ENCODE measurements at regions not wholly inside any gene's neighbourhood (a gene's known extent, or its start where the extent isn't known, plus 50 kb on each side); places are given as distances from the start of the nearest gene placed in this dataset.

DNA sequence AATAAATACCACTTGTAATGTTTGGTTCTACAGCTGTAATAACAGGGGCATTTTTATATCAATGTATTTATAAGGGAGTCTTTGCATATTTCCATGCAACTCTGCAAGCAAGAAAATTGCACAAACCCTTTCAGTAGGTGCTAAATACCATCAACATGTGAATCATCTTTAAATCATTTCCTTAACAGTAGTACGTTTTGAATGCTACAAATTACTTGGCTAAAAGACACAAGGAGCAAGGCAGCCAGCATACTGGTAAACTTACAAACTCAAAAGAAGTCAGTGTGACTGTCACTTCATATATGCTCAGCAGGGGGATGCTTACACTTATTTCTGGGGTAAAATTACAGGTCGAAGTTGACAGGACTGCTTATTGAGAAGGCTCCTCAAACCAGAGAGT lies 402.4 kb downstream of the EFNB2 start:
- Histone ChIP-seq H3K36me3 (ENCODE audit: insufficient read depth, low read length) (no peaks in the 10 kb centered on the region), H3K9me3 (ENCODE audit: low read length) (no peaks in the 10 kb centered on the region), H2AFZ (ENCODE audit: low read length) (no peak overlapping the region), H3K27ac (ENCODE audit: low read depth, low read length, poor library complexity, severe bottlenecking) (no peak overlapping the region), H3K79me2 (ENCODE audit: insufficient read depth, low read depth, low read length) (no peaks in the 10 kb centered on the region), H3K9me2 (ENCODE audit: insufficient read depth, low read length) (no peaks in the 10 kb centered on the region), H3K4me1 (ENCODE audit: insufficient read depth, low read length, poor library complexity, severe bottlenecking) (no peaks in the 10 kb centered on the region), H3K4me2 (ENCODE audit: low read length) (no peak overlapping the region), H4K20me1 (ENCODE audit: insufficient read depth, low read length) (no peaks in the 10 kb centered on the region), H3K4me3 (ENCODE audit: low read depth, low read length, poor library complexity, severe bottlenecking) (no peak overlapping the region)
- ChIA-PET POLR2A (no interaction called here), CTCF (ENCODE audit: unreplicated experiment) (no interaction called here)
- no TSS peak for BruUV-seq (replicated peaks)
- intact Hi-C loops (cut with micrococcal nuclease; ENCODE audit: unreplicated experiment): no loop called here
- DNase-seq (ENCODE audit: low spot score): no peak
- TF ChIP-seq EZH2phosphoT487 (IDR thresholded peaks at IDR 0.05; ENCODE audit: borderline replicate concordance, low read depth, low read length): no peak
- TF ChIP-seq, protein P1, sequence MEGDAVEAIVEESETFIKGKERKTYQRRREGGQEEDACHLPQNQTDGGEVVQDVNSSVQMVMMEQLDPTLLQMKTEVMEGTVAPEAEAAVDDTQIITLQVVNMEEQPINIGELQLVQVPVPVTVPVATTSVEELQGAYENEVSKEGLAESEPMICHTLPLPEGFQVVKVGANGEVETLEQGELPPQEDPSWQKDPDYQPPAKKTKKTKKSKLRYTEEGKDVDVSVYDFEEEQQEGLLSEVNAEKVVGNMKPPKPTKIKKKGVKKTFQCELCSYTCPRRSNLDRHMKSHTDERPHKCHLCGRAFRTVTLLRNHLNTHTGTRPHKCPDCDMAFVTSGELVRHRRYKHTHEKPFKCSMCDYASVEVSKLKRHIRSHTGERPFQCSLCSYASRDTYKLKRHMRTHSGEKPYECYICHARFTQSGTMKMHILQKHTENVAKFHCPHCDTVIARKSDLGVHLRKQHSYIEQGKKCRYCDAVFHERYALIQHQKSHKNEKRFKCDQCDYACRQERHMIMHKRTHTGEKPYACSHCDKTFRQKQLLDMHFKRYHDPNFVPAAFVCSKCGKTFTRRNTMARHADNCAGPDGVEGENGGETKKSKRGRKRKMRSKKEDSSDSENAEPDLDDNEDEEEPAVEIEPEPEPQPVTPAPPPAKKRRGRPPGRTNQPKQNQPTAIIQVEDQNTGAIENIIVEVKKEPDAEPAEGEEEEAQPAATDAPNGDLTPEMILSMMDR (conservative IDR thresholded peaks at IDR 0.05; ENCODE audit: low read length): no peak

DNA sequence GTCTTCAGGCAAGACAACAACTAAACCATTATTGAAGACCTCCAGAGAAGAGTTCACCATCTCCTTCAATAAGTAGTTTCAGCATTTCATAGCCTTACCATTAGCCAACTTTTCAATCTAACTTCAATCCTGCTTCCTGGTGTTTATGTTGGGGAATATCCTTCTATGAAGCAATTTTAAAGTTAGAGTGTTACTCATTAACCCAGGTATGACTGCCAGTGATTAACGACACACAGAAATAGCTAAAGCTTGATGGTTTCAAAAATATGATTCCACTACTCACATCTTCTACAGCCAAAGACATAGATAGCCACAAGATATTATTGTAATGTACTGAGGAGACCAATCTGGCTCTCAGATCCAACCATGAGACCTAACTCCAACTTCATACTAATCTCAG lies 403.2 kb downstream of the EFNB2 start:
- no peaks in the 10 kb centered on the region for H3K4me1 ChIP-seq (ENCODE audit: insufficient read depth, low read length, poor library complexity, severe bottlenecking)
- intact Hi-C loops (cut with micrococcal nuclease; ENCODE audit: unreplicated experiment): no loop called here
- H3K27ac ChIP-seq (ENCODE audit: low read depth, low read length, poor library complexity, severe bottlenecking): no peak overlapping the region
- H3K9me3 ChIP-seq (ENCODE audit: low read length): no peaks in the 10 kb centered on the region
- no peak for DNase-seq (ENCODE audit: low spot score)
- POLR2A ChIA-PET: interaction anchor here (0.6 kb wide), 1 partner anchor 174 kb away, joined by 3 read pairs; no protein-coding TSS in a partner anchor
- no peak overlapping the region for H3K4me3 ChIP-seq (ENCODE audit: low read depth, low read length, poor library complexity, severe bottlenecking)
- no peaks in the 10 kb centered on the region for H3K79me2 ChIP-seq (ENCODE audit: insufficient read depth, low read depth, low read length)
- H3K9me2 ChIP-seq (ENCODE audit: insufficient read depth, low read length): no peaks in the 10 kb centered on the region
- CTCF ChIA-PET (ENCODE audit: unreplicated experiment): no interaction called here
- H4K20me1 ChIP-seq (ENCODE audit: insufficient read depth, low read length): no peaks in the 10 kb centered on the region
- no peaks in the 10 kb centered on the region for H3K36me3 ChIP-seq (ENCODE audit: insufficient read depth, low read length)
- H3K4me2 ChIP-seq (ENCODE audit: low read length): no peak overlapping the region
- no peak overlapping the region for H2AFZ ChIP-seq (ENCODE audit: low read length)
- no TSS peak for BruUV-seq (replicated peaks)
- no peak for TF ChIP-seq EZH2phosphoT487 (IDR thresholded peaks at IDR 0.05; ENCODE audit: borderline replicate concordance, low read depth, low read length)
- TF ChIP-seq, protein P1 (conservative IDR thresholded peaks at IDR 0.05; ENCODE audit: low read length): no peak

DNA sequence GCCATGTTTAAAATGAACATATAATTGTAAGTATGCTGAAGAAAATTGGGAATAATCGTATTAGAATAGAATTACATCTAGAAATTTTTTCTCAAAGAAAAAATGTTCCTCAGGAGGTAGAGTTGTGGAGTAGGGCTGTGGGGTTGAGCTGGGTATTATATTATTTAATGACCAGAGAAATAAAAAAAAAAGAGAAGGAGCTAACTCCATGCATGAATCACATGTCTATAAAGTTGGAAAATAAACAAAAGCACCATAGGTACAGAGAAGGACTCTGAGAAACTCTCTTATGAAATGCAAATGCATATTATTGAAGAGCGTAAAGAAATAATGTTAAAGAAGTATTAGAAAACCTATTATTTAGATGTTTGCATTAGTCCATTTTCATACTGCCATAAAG lies 405.5 kb downstream of the EFNB2 start:
- Histone ChIP-seq H3K9me3 (ENCODE audit: low read length) (no peaks in the 10 kb centered on the region), H3K4me3 (ENCODE audit: low read depth, low read length, poor library complexity, severe bottlenecking) (no peak overlapping the region), H3K4me2 (ENCODE audit: low read length) (no peak overlapping the region), H2AFZ (ENCODE audit: low read length) (no peak overlapping the region), H3K79me2 (ENCODE audit: insufficient read depth, low read depth, low read length) (no peaks in the 10 kb centered on the region), H3K36me3 (ENCODE audit: insufficient read depth, low read length) (no peaks in the 10 kb centered on the region), H3K4me1 (ENCODE audit: insufficient read depth, low read length, poor library complexity, severe bottlenecking) (no peaks in the 10 kb centered on the region), H3K27ac (ENCODE audit: low read depth, low read length, poor library complexity, severe bottlenecking) (no peak overlapping the region), H4K20me1 (ENCODE audit: insufficient read depth, low read length) (no peaks in the 10 kb centered on the region), H3K9me2 (ENCODE audit: insufficient read depth, low read length) (no peaks in the 10 kb centered on the region)
- POLR2A ChIA-PET: no interaction called here
- CTCF ChIA-PET (ENCODE audit: unreplicated experiment): no interaction called here
- no peak for DNase-seq (ENCODE audit: low spot score)
- no TSS peak for BruUV-seq (replicated peaks)
- no peak for TF ChIP-seq EZH2phosphoT487 (IDR thresholded peaks at IDR 0.05; ENCODE audit: borderline replicate concordance, low read depth, low read length)
- TF ChIP-seq, protein P1 (conservative IDR thresholded peaks at IDR 0.05; ENCODE audit: low read length): no peak
- intact Hi-C loops (cut with micrococcal nuclease; ENCODE audit: unreplicated experiment): no loop called here

Data from OCI-LY7 (cell line).